Esophagus squamous epithelium (tissue), 4 donors: ENCODE measurements at regions not wholly inside any gene's neighbourhood (a gene's known extent, or its start where the extent isn't known, plus 50 kb on each side); places are given as distances from the start of the nearest gene placed in this dataset.

Source experiments
- POLR2A ChIP-seq, 4 donors: fragments of 450-650 bp; IDR thresholded peaks; one replicate each; pipeline ENCODE4 v1.6.1; 2017; ENCODE audit warnings: antibody characterized with exemption in 4 of 4, mild to moderate bottlenecking in 4 of 4, moderate library complexity in 3 of 4
- TF ChIP-seq, protein P1 (sequence below), 6 experiments: fragments of 450-650 bp in 4 of 6; fragments of 200-600 bp in 2 of 6; sonication (generic) in 2 of 6; IDR thresholded peaks; one replicate each; pipeline ENCODE4 v1.5.1; 2016 to 2019; ENCODE audit warnings: antibody characterized with exemption in 6 of 6, mild to moderate bottlenecking in 4 of 6, moderate library complexity in 4 of 6

DNA sequence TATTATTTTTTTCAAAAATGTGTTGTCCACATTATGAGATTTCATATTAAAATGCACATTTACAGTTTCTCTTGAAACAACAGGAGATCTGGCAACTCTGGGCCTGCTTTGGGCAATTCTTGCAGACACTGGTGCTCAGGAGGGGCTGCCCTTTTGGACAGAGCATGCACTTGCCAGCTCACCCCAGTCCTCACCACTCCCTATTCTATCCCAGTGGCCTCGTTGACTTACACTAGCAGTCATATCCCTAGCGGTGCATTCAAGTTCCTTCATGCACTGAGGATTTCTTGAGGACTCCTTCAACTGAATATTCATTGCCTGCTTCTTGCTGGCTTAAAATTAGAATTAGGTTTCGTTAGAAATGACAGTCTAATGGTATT, 87.9 kb upstream of the FHL2 start:
- TF ChIP-seq POLR2A (IDR thresholded peaks at IDR 0.05) = no peak
- TF ChIP-seq, protein P1, sequence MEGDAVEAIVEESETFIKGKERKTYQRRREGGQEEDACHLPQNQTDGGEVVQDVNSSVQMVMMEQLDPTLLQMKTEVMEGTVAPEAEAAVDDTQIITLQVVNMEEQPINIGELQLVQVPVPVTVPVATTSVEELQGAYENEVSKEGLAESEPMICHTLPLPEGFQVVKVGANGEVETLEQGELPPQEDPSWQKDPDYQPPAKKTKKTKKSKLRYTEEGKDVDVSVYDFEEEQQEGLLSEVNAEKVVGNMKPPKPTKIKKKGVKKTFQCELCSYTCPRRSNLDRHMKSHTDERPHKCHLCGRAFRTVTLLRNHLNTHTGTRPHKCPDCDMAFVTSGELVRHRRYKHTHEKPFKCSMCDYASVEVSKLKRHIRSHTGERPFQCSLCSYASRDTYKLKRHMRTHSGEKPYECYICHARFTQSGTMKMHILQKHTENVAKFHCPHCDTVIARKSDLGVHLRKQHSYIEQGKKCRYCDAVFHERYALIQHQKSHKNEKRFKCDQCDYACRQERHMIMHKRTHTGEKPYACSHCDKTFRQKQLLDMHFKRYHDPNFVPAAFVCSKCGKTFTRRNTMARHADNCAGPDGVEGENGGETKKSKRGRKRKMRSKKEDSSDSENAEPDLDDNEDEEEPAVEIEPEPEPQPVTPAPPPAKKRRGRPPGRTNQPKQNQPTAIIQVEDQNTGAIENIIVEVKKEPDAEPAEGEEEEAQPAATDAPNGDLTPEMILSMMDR (IDR thresholded peaks at IDR 0.05) = no peak
